ENCODE measurements at regions not wholly inside any gene's neighbourhood (a gene's known extent, or its start where the extent isn't known, plus 50 kb on each side); places are given as distances from the start of the nearest gene placed in this dataset.

DNA sequence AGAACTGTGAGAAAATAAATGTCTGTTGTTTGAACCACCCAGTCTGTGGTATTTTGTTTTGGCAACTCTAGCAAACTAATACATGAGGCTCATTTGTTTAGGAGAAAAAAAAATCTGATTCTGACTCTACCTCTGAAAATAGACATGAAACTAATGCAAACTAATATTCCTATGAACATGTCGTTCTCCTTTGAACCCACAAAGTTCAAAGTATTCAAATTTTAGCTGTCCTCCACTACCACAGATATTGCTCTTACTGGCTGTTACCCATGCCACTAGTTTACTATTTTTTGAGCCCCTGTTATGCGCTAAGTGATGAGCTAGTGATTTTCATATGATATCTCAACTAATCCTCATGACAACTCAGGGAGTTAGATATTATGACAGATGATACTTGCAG is 58.8 kb upstream of the ZNF804B start:
- no peak overlapping the region for H3K27ac Mint-ChIP-seq
- H3K4me3 Mint-ChIP-seq = no peak overlapping the region
- H3K18ac ChIP-seq (ENCODE audit: insufficient read length, low read depth, low read length) = no peak overlapping the region
- H3K4ac ChIP-seq (ENCODE audit: low read depth, low read length) = no peak overlapping the region
- no peaks in the 10 kb centered on the region for H3K36me3 Mint-ChIP-seq (ENCODE audit: insufficient read depth in 1 of 3, low read depth in 3 of 3)
- H3K9me3 Mint-ChIP-seq = no peaks in the 10 kb centered on the region
- no peak overlapping the region for H3K23ac ChIP-seq (ENCODE audit: insufficient read length, low read depth, low read length)
- H3K14ac ChIP-seq (ENCODE audit: insufficient read depth, low read length) = no peak overlapping the region
- DNase-seq = no peak
- no peak overlapping the region for H2BK15ac ChIP-seq (ENCODE audit: low read depth, low read length)
- H3T11ph ChIP-seq (ENCODE audit: low read length) = no peak overlapping the region
- H4K91ac ChIP-seq (ENCODE audit: insufficient read length, low read depth, low read length) = no peak overlapping the region
- H3K9me3 ChIP-seq (ENCODE audit: control insufficient read depth, low read depth, low read length) = no peaks in the 10 kb centered on the region
- H3K56ac ChIP-seq (ENCODE audit: insufficient read length, low read depth, low read length) = no peak overlapping the region
- no peak overlapping the region for H3K27ac ChIP-seq (ENCODE audit: insufficient read length, low read depth, low read length)
- no peak overlapping the region for H2BK5ac ChIP-seq (ENCODE audit: insufficient read length, low read length)
- H4K8ac ChIP-seq (replicated peaks; ENCODE audit: insufficient read length, low read depth, low read length) = no peak overlapping the region
- H3K23me2 ChIP-seq (ENCODE audit: insufficient read length, low read depth, low read length, poor library complexity, severe bottlenecking) = no peaks in the 10 kb centered on the region
- H3K79me2 ChIP-seq (ENCODE audit: insufficient read depth, low read length) = no peaks in the 10 kb centered on the region
- no peaks in the 10 kb centered on the region for H4K20me1 ChIP-seq (ENCODE audit: control insufficient read depth, insufficient read depth, insufficient read length)
- WGBS (ENCODE audit: extremely low coverage, insufficient read length, low lambda C conversion rate) = no CpG with 5 or more reads among the region's 2 CpGs
- H2AFZ ChIP-seq (ENCODE audit: low read length) = no peak overlapping the region
- no peak overlapping the region for H2AK5ac ChIP-seq (ENCODE audit: insufficient read length, low read length)
- H3K27me3 ChIP-seq (ENCODE audit: insufficient read depth, low read length) = no peaks in the 10 kb centered on the region
- H3K27me3 Mint-ChIP-seq (ENCODE audit: low read depth) = no peaks in the 10 kb centered on the region
- H2BK120ac ChIP-seq (ENCODE audit: low read depth, low read length, poor library complexity, severe bottlenecking) = no peak overlapping the region
- no peak overlapping the region for H3K9ac ChIP-seq (ENCODE audit: extremely low read depth, insufficient read length, low read length)
- no peaks in the 10 kb centered on the region for H3K79me1 ChIP-seq (ENCODE audit: insufficient read depth, low read depth, low read length, poor library complexity, severe bottlenecking)
- H3K4me2 ChIP-seq (ENCODE audit: insufficient read depth, insufficient read length, low read length) = no peak overlapping the region
- peaks cover 3 to 5% of the 10 kb centered on the region in 2 experiments for H3K4me1 Mint-ChIP-seq
- no peak overlapping the region for H2BK20ac ChIP-seq (ENCODE audit: low read depth, low read length, poor library complexity, severe bottlenecking)
- no peak overlapping the region for H4K5ac ChIP-seq (ENCODE audit: insufficient read length, low read depth, low read length)
- no peak for TF ChIP-seq CTCF (conservative IDR thresholded peaks at IDR 0.05)
- H3K4me1 ChIP-seq (ENCODE audit: insufficient read depth, low read length) = no peaks in the 10 kb centered on the region
- H2BK12ac ChIP-seq (ENCODE audit: insufficient read length, low read depth, low read length) = no peak overlapping the region
